ENCODE measurements at regions not wholly inside any gene's neighbourhood (a gene's known extent, or its start where the extent isn't known, plus 50 kb on each side); places are given as distances from the start of the nearest gene placed in this dataset.

- no peaks in the 10 kb centered on the region for H3K4me1 Mint-ChIP-seq (ENCODE audit: low read depth)
- no peaks in the 10 kb centered on the region for H3K36me3 ChIP-seq (ENCODE audit: insufficient read depth, low read length)
- H3K9me3 Mint-ChIP-seq, result peaks cover 7% of the 10 kb centered on the region
- no peaks in the 10 kb centered on the region for H3K36me3 Mint-ChIP-seq (ENCODE audit: low read depth)
- no peak for DNase-seq
- H3K4me3 Mint-ChIP-seq, result no peak overlapping the region
- intact Hi-C loops (cut with DNase I, micrococcal nuclease), result no loop called here
- ChIA-PET POLR2A (no interaction called here), CTCF (no interaction called here)
- H3K9me3 ChIP-seq (ENCODE audit: control insufficient read depth in 1 of 2, insufficient read depth in 1 of 2, low read length in 2 of 2), result peaks cover 0 to 3% of the 10 kb centered on the region in 2 experiments
- H3K4me3 ChIP-seq (ENCODE audit: low read length), result no peak overlapping the region
- no peak overlapping the region for H3K27ac Mint-ChIP-seq
- no peak overlapping the region for H3K27ac ChIP-seq (ENCODE audit: low read depth in 1 of 2, low read length in 2 of 2)
- TF ChIP-seq CTCF (IDR thresholded peaks at IDR 0.05), result no peak
- H3K4me1 ChIP-seq (ENCODE audit: insufficient read depth, low read length), result no peaks in the 10 kb centered on the region
- no peaks in the 10 kb centered on the region for H3K27me3 ChIP-seq (ENCODE audit: control insufficient read depth in 1 of 2, insufficient read depth in 2 of 2, low read length in 2 of 2)
- H3K27me3 Mint-ChIP-seq, result no peaks in the 10 kb centered on the region
- no peak for ATAC-seq (ENCODE audit: poor library complexity)
Observed at GRCh38 chrX:79300856-79301255, 66.3 kb downstream of the ITM2A start.

GRCh38 chrX:79290596-79290995 lies 76.5 kb downstream of the ITM2A start:
- H3K36me3 ChIP-seq (ENCODE audit: insufficient read depth, low read length), result no peaks in the 10 kb centered on the region
- intact Hi-C loops (cut with DNase I, micrococcal nuclease), result no loop called here
- DNase-seq, result no peak
- no peaks in the 10 kb centered on the region for H3K4me1 ChIP-seq (ENCODE audit: insufficient read depth, low read length)
- POLR2A ChIA-PET, result no interaction called here
- CTCF ChIA-PET, result no interaction called here
- no peak for TF ChIP-seq CTCF (IDR thresholded peaks at IDR 0.05)
- Mint-ChIP-seq H3K36me3 (ENCODE audit: low read depth) (no peaks in the 10 kb centered on the region), H3K27ac (peak overlapping the region; percentile 73), H3K4me1 (ENCODE audit: low read depth) (peaks cover 48% of the 10 kb centered on the region), H3K4me3 (peak overlapping the region; percentile 20), H3K9me3 (no peaks in the 10 kb centered on the region), H3K27me3 (no peaks in the 10 kb centered on the region)
- no peak for ATAC-seq (ENCODE audit: poor library complexity)
- H3K4me3 ChIP-seq (ENCODE audit: low read length), result no peak overlapping the region
- no peaks in the 10 kb centered on the region for H3K9me3 ChIP-seq (ENCODE audit: control insufficient read depth in 1 of 2, insufficient read depth in 1 of 2, low read length in 2 of 2)
- no peaks in the 10 kb centered on the region for H3K27me3 ChIP-seq (ENCODE audit: control insufficient read depth in 1 of 2, insufficient read depth in 2 of 2, low read length in 2 of 2)
- H3K27ac ChIP-seq (ENCODE audit: low read depth in 1 of 2, low read length in 2 of 2), result no peak overlapping the region

GRCh38 chrX:79288733-79289132 lies 78.4 kb downstream of the ITM2A start:
- TF ChIP-seq CTCF (IDR thresholded peaks at IDR 0.05), result no peak
- Mint-ChIP-seq H3K9me3 (no peaks in the 10 kb centered on the region), H3K27me3 (no peaks in the 10 kb centered on the region), H3K4me3 (peak overlapping the region; percentile 35), H3K4me1 (ENCODE audit: low read depth) (peaks cover 48% of the 10 kb centered on the region), H3K27ac (peak overlapping the region; percentile 73), H3K36me3 (ENCODE audit: low read depth) (peaks cover 1% of the 10 kb centered on the region)
- no peaks in the 10 kb centered on the region for H3K27me3 ChIP-seq (ENCODE audit: control insufficient read depth in 1 of 2, insufficient read depth in 2 of 2, low read length in 2 of 2)
- intact Hi-C loops (cut with DNase I, micrococcal nuclease), result loop anchor here in 1 of 2 experiments (10.0 kb wide), 1 partner anchor 46 kb away; no protein-coding TSS in a partner anchor
- ATAC-seq (ENCODE audit: poor library complexity) (no peak), DNase-seq (no peak)
- H3K4me3 ChIP-seq (ENCODE audit: low read length), result no peak overlapping the region
- H3K36me3 ChIP-seq (ENCODE audit: insufficient read depth, low read length), result no peaks in the 10 kb centered on the region
- ChIA-PET CTCF (no interaction called here), POLR2A (no interaction called here)
- no peaks in the 10 kb centered on the region for H3K9me3 ChIP-seq (ENCODE audit: control insufficient read depth in 1 of 2, insufficient read depth in 1 of 2, low read length in 2 of 2)
- no peak overlapping the region for H3K27ac ChIP-seq (ENCODE audit: low read depth in 1 of 2, low read length in 2 of 2)
- H3K4me1 ChIP-seq (ENCODE audit: insufficient read depth, low read length), result no peaks in the 10 kb centered on the region

Measured in CD4-positive, alpha-beta T cell (primary cell).